IgD-negative memory B cell (primary cell): ENCODE measurements at regions not wholly inside any gene's neighbourhood (a gene's known extent, or its start where the extent isn't known, plus 50 kb on each side); places are given as distances from the start of the nearest gene placed in this dataset.

Experiments used
- H3K27ac Mint-ChIP-seq, 3 donors: one replicate each; pipeline ENCODE4 v1.8.0; 2020 to 2022; ENCODE audit warnings: mild to moderate bottlenecking in 3 of 3, mixed read lengths in 3 of 3, moderate library complexity in 1 of 3
- H3K27me3 Mint-ChIP-seq: one replicate; pipeline ENCODE4 v1.8.0; 2021; ENCODE audit warnings: mixed read lengths
- H3K36me3 Mint-ChIP-seq: one replicate; pipeline ENCODE4 v1.8.0; 2020; ENCODE audit warnings: mild to moderate bottlenecking, mixed read lengths
- H3K4me1 Mint-ChIP-seq, 3 donors: one replicate each; pipeline ENCODE4 v1.8.0; 2020 to 2022; ENCODE audit warnings: mixed read lengths in 3 of 3, mild to moderate bottlenecking in 1 of 3
- H3K4me3 Mint-ChIP-seq, 4 donors: one replicate each; pipeline ENCODE4 v1.8.0; 2020 to 2022; ENCODE audit warnings: mild to moderate bottlenecking in 4 of 4, mixed read lengths in 4 of 4, moderate library complexity in 3 of 4
- H3K9me3 Mint-ChIP-seq, 3 donors: one replicate each; pipeline ENCODE4 v1.8.0; 2020 to 2021; ENCODE audit warnings: mixed read lengths in 3 of 3, mild to moderate bottlenecking in 1 of 3

- Mint-ChIP-seq H3K4me3 (peak overlapping the region; percentile 47 to 88 (median 62)), H3K27ac (peak overlapping the region in 2 of 3 donors; percentile 17 to 71), H3K4me1 (peaks cover 18 to 21% (median 20%) of the 10 kb centered on the region in 3 donors), H3K27me3 (no peaks in the 10 kb centered on the region), H3K9me3 (peaks cover 0 to 4% (median 2%) of the 10 kb centered on the region in 3 donors), H3K36me3 (peaks cover 4% of the 10 kb centered on the region)
Measured at GRCh38 chr5:8013948-8014710, 145.2 kb downstream of the MTRR start.

- Mint-ChIP-seq H3K4me3 (peak overlapping the region in 3 of 4 donors; percentile 16 to 83 (median 34)), H3K27ac (peak overlapping the region; percentile 15 to 93 (median 46)), H3K9me3 (peaks cover 0 to 12% (median 5%) of the 10 kb centered on the region in 3 donors), H3K36me3 (peaks cover 4% of the 10 kb centered on the region), H3K27me3 (no peaks in the 10 kb centered on the region), H3K4me1 (peaks cover 5 to 17% (median 10%) of the 10 kb centered on the region in 3 donors)
Measured at GRCh38 chr5:8019719-8020218, 150.8 kb downstream of the MTRR start.

- Mint-ChIP-seq H3K4me3 (peak overlapping the region in 3 of 4 donors; percentile 21 to 83 (median 30)), H3K4me1 (peaks cover 0 to 12% (median 10%) of the 10 kb centered on the region in 3 donors), H3K27me3 (no peaks in the 10 kb centered on the region), H3K9me3 (peaks cover under 1 to 12% (median 5%) of the 10 kb centered on the region in 3 donors), H3K27ac (peak overlapping the region in 1 of 3 donors; percentile 17), H3K36me3 (peaks cover 4% of the 10 kb centered on the region)
Measured at GRCh38 chr5:8020861-8021514, 152.0 kb downstream of the MTRR start.

GRCh38 chr5:8028243-8028642 lies 159.3 kb downstream of the MTRR start:
- Mint-ChIP-seq H3K4me3 (no peak overlapping the region), H3K27ac (peak overlapping the region in 1 of 3 donors; percentile 8), H3K9me3 (peaks cover 0 to 2% (median 2%) of the 10 kb centered on the region in 3 donors), H3K36me3 (peaks cover 2% of the 10 kb centered on the region), H3K27me3 (no peaks in the 10 kb centered on the region), H3K4me1 (no peaks in the 10 kb centered on the region)

GRCh38 chr5:8033261-8033660 lies 164.3 kb downstream of the MTRR start:
- Mint-ChIP-seq H3K36me3 (peaks cover 3% of the 10 kb centered on the region), H3K4me1 (peaks cover 0 to 2% (median 0%) of the 10 kb centered on the region in 3 donors), H3K27me3 (no peaks in the 10 kb centered on the region), H3K4me3 (no peak overlapping the region), H3K27ac (no peak overlapping the region), H3K9me3 (peaks cover 0 to 2% (median 0%) of the 10 kb centered on the region in 3 donors)

- H3K4me3 Mint-ChIP-seq: no peak overlapping the region
- no peak overlapping the region for H3K27ac Mint-ChIP-seq
- H3K9me3 Mint-ChIP-seq: peaks cover 2 to 6% (median 3%) of the 10 kb centered on the region in 3 donors
- H3K36me3 Mint-ChIP-seq: peaks cover 3% of the 10 kb centered on the region
- peaks cover 0 to 2% (median 0%) of the 10 kb centered on the region in 3 donors for H3K4me1 Mint-ChIP-seq
- H3K27me3 Mint-ChIP-seq: no peaks in the 10 kb centered on the region
Measured at GRCh38 chr5:8034852-8035251, 165.9 kb downstream of the MTRR start.

GRCh38 chr5:8048920-8049319 lies 180.0 kb downstream of the MTRR start:
- Mint-ChIP-seq H3K27me3 (no peaks in the 10 kb centered on the region), H3K4me3 (no peak overlapping the region), H3K36me3 (no peaks in the 10 kb centered on the region), H3K9me3 (no peaks in the 10 kb centered on the region), H3K4me1 (no peaks in the 10 kb centered on the region), H3K27ac (no peak overlapping the region)

- Mint-ChIP-seq H3K27ac (no peak overlapping the region), H3K27me3 (no peaks in the 10 kb centered on the region), H3K4me1 (no peaks in the 10 kb centered on the region), H3K36me3 (no peaks in the 10 kb centered on the region), H3K9me3 (no peaks in the 10 kb centered on the region), H3K4me3 (no peak overlapping the region)
Measured at GRCh38 chr5:8050616-8051175, 181.7 kb downstream of the MTRR start.

GRCh38 chr5:8053270-8053669 lies 184.3 kb downstream of the MTRR start:
- Mint-ChIP-seq H3K9me3 (no peaks in the 10 kb centered on the region), H3K36me3 (no peaks in the 10 kb centered on the region)

GRCh38 chr5:8057769-8058168 lies 188.8 kb downstream of the MTRR start:
- no peaks in the 10 kb centered on the region for H3K27me3 Mint-ChIP-seq
- no peak overlapping the region for H3K27ac Mint-ChIP-seq
- no peaks in the 10 kb centered on the region for H3K36me3 Mint-ChIP-seq
- peaks cover 0 to 1% (median 0%) of the 10 kb centered on the region in 3 donors for H3K9me3 Mint-ChIP-seq
- no peak overlapping the region for H3K4me3 Mint-ChIP-seq
- H3K4me1 Mint-ChIP-seq: peaks cover 14 to 18% (median 14%) of the 10 kb centered on the region in 3 donors

More at GRCh38 chr5:8053270-8053669, 184.3 kb downstream of the MTRR start:
- Mint-ChIP-seq H3K4me1 (no peaks in the 10 kb centered on the region), H3K27ac (no peak overlapping the region), H3K4me3 (no peak overlapping the region), H3K27me3 (no peaks in the 10 kb centered on the region)

GRCh38 chr5:8058616-8059190 lies 189.8 kb downstream of the MTRR start:
- Mint-ChIP-seq H3K27me3 (no peaks in the 10 kb centered on the region), H3K9me3 (peaks cover 0 to 1% (median 0%) of the 10 kb centered on the region in 3 donors), H3K27ac (no peak overlapping the region), H3K4me3 (no peak overlapping the region), H3K4me1 (peaks cover 14 to 18% (median 14%) of the 10 kb centered on the region in 3 donors), H3K36me3 (no peaks in the 10 kb centered on the region)

- Mint-ChIP-seq H3K27ac (peak overlapping the region in 1 of 3 donors; percentile 53), H3K9me3 (peaks cover 0 to 1% (median 0%) of the 10 kb centered on the region in 3 donors), H3K36me3 (no peaks in the 10 kb centered on the region), H3K27me3 (no peaks in the 10 kb centered on the region), H3K4me1 (peaks cover 14 to 18% (median 14%) of the 10 kb centered on the region in 3 donors), H3K4me3 (peak overlapping the region in 1 of 4 donors; percentile 83)
Measured at GRCh38 chr5:8059337-8059736, 190.4 kb downstream of the MTRR start.

GRCh38 chr5:8060235-8060952 lies 191.4 kb downstream of the MTRR start:
- H3K9me3 Mint-ChIP-seq: peaks cover 0 to 1% (median 0%) of the 10 kb centered on the region in 3 donors
- no peaks in the 10 kb centered on the region for H3K36me3 Mint-ChIP-seq
- H3K4me3 Mint-ChIP-seq: peak overlapping the region in 2 of 4 donors; percentile 83 to 93
- peaks cover 14 to 18% (median 14%) of the 10 kb centered on the region in 3 donors for H3K4me1 Mint-ChIP-seq
- peak overlapping the region in 1 of 3 donors; percentile 2 for H3K27ac Mint-ChIP-seq
- H3K27me3 Mint-ChIP-seq: no peaks in the 10 kb centered on the region

- Mint-ChIP-seq H3K27me3 (no peaks in the 10 kb centered on the region), H3K4me3 (peak overlapping the region in 1 of 4 donors; percentile 49), H3K36me3 (no peaks in the 10 kb centered on the region)
Measured at GRCh38 chr5:8060953-8061429, 192.0 kb downstream of the MTRR start.

More at GRCh38 chr5:8060953-8061429, 192.0 kb downstream of the MTRR start:
- Mint-ChIP-seq H3K27ac (peak overlapping the region in 1 of 3 donors; percentile 46), H3K4me1 (peaks cover 14 to 18% (median 14%) of the 10 kb centered on the region in 3 donors), H3K9me3 (peaks cover 0 to 1% (median 0%) of the 10 kb centered on the region in 3 donors)
